ENCODE measurements at regions not wholly inside any gene's neighbourhood (a gene's known extent, or its start where the extent isn't known, plus 50 kb on each side); places are given as distances from the start of the nearest gene placed in this dataset.

- DNase-seq (ENCODE audit: low spot score) = no peak
Measured at GRCh38 chr13:83935566-83935965, 53.3 kb upstream of the SLITRK1 start.

Data from AG08395 (cell line).